WTC11 (cell line): ENCODE measurements at regions not wholly inside any gene's neighbourhood (a gene's known extent, or its start where the extent isn't known, plus 50 kb on each side); places are given as distances from the start of the nearest gene placed in this dataset.
A peak's percentile ranks its signal among the peaks of the same experiment; 100 is the strongest.
"Not testable (repeated sequence)": the region's sequence is repeated elsewhere in the genome, so short reads cannot be mapped to it uniquely, and the experiment has no call there.

ENCODE experiments used
- ATAC-seq: fragments of 200-7000 bp; cut with Tn5 transposase; 2 replicates; pipeline ENCODE4 v1.10.0; 2021; ENCODE audit warnings: mild to moderate bottlenecking, moderate library complexity
- CTCF ChIA-PET: fragments of 300-600 bp; sonication (Branson Sonifier 250); formaldehyde crosslinking; loops from one replicate; lab custom pipeline; 2021; ENCODE audit warnings: antibody characterized with exemption; lab: Charles Lee
- POLR2A ChIA-PET: fragments of 350-600 bp; sonication (Branson Sonifier 250); formaldehyde crosslinking; loops from one replicate; lab custom pipeline; 2021; ENCODE audit warnings: antibody characterized with exemption; lab: Charles Lee
- DNase-seq: peaks from one replicate; pipeline ENCODE4 v3.0.0; 2021; ENCODE audit warnings: low spot score
- H3K27ac Mint-ChIP-seq: 2 replicates; pipeline ENCODE4 v1.8.0; 2021; ENCODE audit warnings: mixed read lengths
- H3K27me3 Mint-ChIP-seq: 2 replicates; pipeline ENCODE4 v1.8.0; 2021; ENCODE audit warnings: low read depth, mild to moderate bottlenecking, moderate library complexity, mixed read lengths
- H3K36me3 Mint-ChIP-seq: 2 replicates; pipeline ENCODE4 v1.8.0; 2021; ENCODE audit warnings: mixed read lengths
- H3K4me1 Mint-ChIP-seq: 2 replicates; pipeline ENCODE4 v1.8.0; 2022; ENCODE audit warnings: mixed read lengths
- H3K4me3 Mint-ChIP-seq: 2 replicates; pipeline ENCODE4 v1.8.0; 2021; ENCODE audit warnings: mild to moderate bottlenecking, moderate library complexity, mixed read lengths
- H3K9me3 Mint-ChIP-seq: 2 replicates; pipeline ENCODE4 v1.8.0; 2021; ENCODE audit warnings: mixed read lengths
- ATF1 ChIP-seq: sonication (generic); formaldehyde crosslinking; IDR thresholded peaks from 2 replicates; pipeline ENCODE4 v1.8.1; 2023; ENCODE audit warnings: mild to moderate bottlenecking, moderate library complexity, missing genetic modification reagents
- CREB1 ChIP-seq: sonication (generic); formaldehyde crosslinking; IDR thresholded peaks from 2 replicates; pipeline ENCODE4 v1.8.0; 2023; ENCODE audit warnings: mild to moderate bottlenecking, missing genetic modification reagents
- CTCF ChIP-seq: fragments of 200-600 bp; IDR thresholded peaks from 2 replicates; pipeline ENCODE4 v1.8.0; 2022; ENCODE audit warnings: antibody characterized with exemption
- ZBTB43 ChIP-seq: sonication (generic); formaldehyde crosslinking; IDR thresholded peaks from 2 replicates; pipeline ENCODE4 v1.8.1; 2023; ENCODE audit warnings: mild to moderate bottlenecking, missing genetic modification reagents
- ZMAT4 ChIP-seq: fragments of 250-450 bp; sonication (Bioruptor Pico); IDR thresholded peaks from 2 replicates; pipeline ENCODE4 v1.9.0; 2021; ENCODE audit warnings: mild to moderate bottlenecking
- ZNF263 ChIP-seq: sonication (generic); formaldehyde crosslinking; IDR thresholded peaks from 2 replicates; pipeline ENCODE4 v1.8.1; 2022; ENCODE audit warnings: low read depth, mild to moderate bottlenecking, moderate library complexity, missing genetic modification reagents
- TF ChIP-seq, protein P1 (sequence below): sonication (generic); formaldehyde crosslinking; IDR thresholded peaks from 2 replicates; pipeline ENCODE4 v1.8.1; 2023; ENCODE audit warnings: mild to moderate bottlenecking, missing genetic modification reagents, moderate library complexity

- TF ChIP-seq, protein P1, sequence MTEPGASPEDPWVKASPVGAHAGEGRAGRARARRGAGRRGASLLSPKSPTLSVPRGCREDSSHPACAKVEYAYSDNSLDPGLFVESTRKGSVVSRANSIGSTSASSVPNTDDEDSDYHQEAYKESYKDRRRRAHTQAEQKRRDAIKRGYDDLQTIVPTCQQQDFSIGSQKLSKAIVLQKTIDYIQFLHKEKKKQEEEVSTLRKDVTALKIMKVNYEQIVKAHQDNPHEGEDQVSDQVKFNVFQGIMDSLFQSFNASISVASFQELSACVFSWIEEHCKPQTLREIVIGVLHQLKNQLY (CRISPR knock-in tag): no peak
- TF ChIP-seq CREB1 (CRISPR knock-in tag): no peak
- no peak for TF ChIP-seq ZMAT4
- TF ChIP-seq ZBTB43 (CRISPR knock-in tag): no peak
Measured at GRCh38 chr3:66934725-66935124, 63.4 kb upstream of the KBTBD8 start (continued).

- H3K27ac Mint-ChIP-seq, DNase-seq, H3K27me3 Mint-ChIP-seq: not testable (repeated sequence)
Measured at GRCh38 chr3:66937041-66937440, 61.1 kb upstream of the KBTBD8 start.

GRCh38 chr3:66938338-66938963 is 59.7 kb upstream of the KBTBD8 start:
- CTCF ChIA-PET: interaction anchor here (0.5 to 3.5 kb wide), 66 partner anchors 8 to 1968 kb away, joined by 3 to 56 read pairs (median 4); partner anchors contain the start of gene KBTBD8
- Mint-ChIP-seq H3K27me3 (no peaks in the 10 kb centered on the region), H3K27ac (no peak overlapping the region), H3K4me3 (no peak overlapping the region), H3K4me1 (peaks cover 48% of the 10 kb centered on the region), H3K36me3 (no peaks in the 10 kb centered on the region), H3K9me3 (peaks cover 10% of the 10 kb centered on the region)
- DNase-seq: peak; percentile 39
- TF ChIP-seq ZNF263 (CRISPR knock-in tag) (no peak), CTCF (peak; percentile 64)
- ATAC-seq: peak; percentile 95
- POLR2A ChIA-PET: interaction anchor here (0.7 kb wide), 2 partner anchors 157 to 248 kb away, joined by 3 to 4 read pairs; no protein-coding TSS in a partner anchor

More at GRCh38 chr3:66937041-66937440, 61.1 kb upstream of the KBTBD8 start:
- peaks cover 61% of the 10 kb centered on the region for H3K4me1 Mint-ChIP-seq
- CTCF ChIA-PET: interaction anchor here (0.9 to 3.5 kb wide), 6 partner anchors 14 to 447 kb away, joined by 3 to 56 read pairs (median 11); no protein-coding TSS in a partner anchor
- H3K4me3 Mint-ChIP-seq, ATAC-seq, POLR2A ChIA-PET, H3K9me3 Mint-ChIP-seq, H3K36me3 Mint-ChIP-seq: not testable (repeated sequence)

GRCh38 chr3:66948041-66948440 is 50.1 kb upstream of the KBTBD8 start:
- ATAC-seq: no peak
- H3K27me3 Mint-ChIP-seq: no peaks in the 10 kb centered on the region
- no peak overlapping the region for H3K27ac Mint-ChIP-seq
- DNase-seq: no peak
- TF ChIP-seq ATF1 (CRISPR knock-in tag): no peak
- H3K9me3 Mint-ChIP-seq: peaks cover 11% of the 10 kb centered on the region
- POLR2A ChIA-PET: no interaction called here
- no peaks in the 10 kb centered on the region for H3K36me3 Mint-ChIP-seq
- no peaks in the 10 kb centered on the region for H3K4me1 Mint-ChIP-seq
- CTCF ChIA-PET: interaction anchor here (1.5 kb wide), 1 partner anchor 166 kb away, joined by 5 read pairs; no protein-coding TSS in a partner anchor
- H3K4me3 Mint-ChIP-seq: no peak overlapping the region
